HFF-Myc (cell line): ENCODE measurements at regions not wholly inside any gene's neighbourhood (a gene's known extent, or its start where the extent isn't known, plus 50 kb on each side); places are given as distances from the start of the nearest gene placed in this dataset.

ENCODE experiments used
- DNase-seq: peaks from one replicate; pipeline ENCODE4 v3.0.0-alpha.2; 2011; ENCODE audit warnings: low read depth; ENCODE audit errors: extremely low read depth
- H3K4me3 ChIP-seq: replicated peaks from 2 replicates; pipeline ENCODE4 v1.5.1; 2011; ENCODE audit warnings: low read depth, mild to moderate bottlenecking, control low read depth, low read length
- CTCF ChIP-seq: IDR thresholded peaks from 2 replicates; pipeline ENCODE4 v1.5.1; 2012; ENCODE audit warnings: mild to moderate bottlenecking, low read depth, low read length, control low read depth; ENCODE audit errors: missing control alignments

- TF ChIP-seq CTCF, result no peak
- no peak for DNase-seq
- no peak overlapping the region for H3K4me3 ChIP-seq
Measured at GRCh38 chr3:148534089-148534988, 163.4 kb upstream of the AGTR1 start.

GRCh38 chr3:148535001-148535400 lies 162.7 kb upstream of the AGTR1 start:
- TF ChIP-seq CTCF, result no peak
- DNase-seq, result no peak
- H3K4me3 ChIP-seq, result no peak overlapping the region

DNA sequence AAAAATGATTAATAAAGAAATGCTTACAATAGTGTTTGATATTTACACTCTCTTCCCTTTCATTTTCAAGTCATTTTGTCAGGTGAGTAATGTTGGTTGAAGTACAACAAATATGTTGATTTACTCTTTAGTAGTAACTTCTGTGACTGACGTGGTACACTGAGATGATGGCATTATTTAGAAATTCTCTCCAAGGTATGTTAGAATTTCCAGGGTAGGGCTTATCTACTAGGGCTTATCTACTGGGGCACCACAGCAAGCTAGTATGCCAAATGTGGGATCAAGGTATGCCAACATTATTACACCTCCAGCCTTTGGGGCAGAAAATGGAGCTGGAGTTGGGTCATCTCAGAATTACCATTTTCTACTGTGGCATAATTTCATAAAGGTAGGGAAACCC lies 157.4 kb upstream of the AGTR1 start:
- DNase-seq, result no peak
- H3K4me3 ChIP-seq, result no peak overlapping the region
- no peak for TF ChIP-seq CTCF

DNA sequence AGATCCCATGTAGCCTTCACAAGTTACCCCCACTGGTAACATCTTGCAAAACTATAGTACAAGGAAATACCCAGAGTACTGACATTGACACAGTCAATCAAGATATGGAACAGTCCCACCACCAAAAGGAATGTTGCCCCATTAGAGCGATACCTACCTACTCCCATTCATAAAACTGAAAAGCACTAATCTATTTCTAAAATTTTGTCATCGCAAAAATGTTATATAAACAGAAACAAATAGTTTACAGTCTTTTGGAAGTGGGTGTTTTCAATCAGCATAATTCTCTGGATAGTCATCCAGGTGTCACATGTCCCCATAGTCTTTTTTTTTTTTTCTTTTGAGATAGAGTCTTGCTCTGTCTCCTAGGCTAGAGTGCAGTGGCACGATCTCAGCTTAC lies 156.9 kb upstream of the AGTR1 start:
- no peak for TF ChIP-seq CTCF
- DNase-seq, result no peak
- no peak overlapping the region for H3K4me3 ChIP-seq

GRCh38 chr3:148546959-148547358 lies 150.7 kb upstream of the AGTR1 start:
- no peak overlapping the region for H3K4me3 ChIP-seq
- DNase-seq, result no peak
- no peak for TF ChIP-seq CTCF

GRCh38 chr3:148551767-148552260 lies 145.9 kb upstream of the AGTR1 start:
- no peak for TF ChIP-seq CTCF
- no peak overlapping the region for H3K4me3 ChIP-seq
- no peak for DNase-seq

DNA sequence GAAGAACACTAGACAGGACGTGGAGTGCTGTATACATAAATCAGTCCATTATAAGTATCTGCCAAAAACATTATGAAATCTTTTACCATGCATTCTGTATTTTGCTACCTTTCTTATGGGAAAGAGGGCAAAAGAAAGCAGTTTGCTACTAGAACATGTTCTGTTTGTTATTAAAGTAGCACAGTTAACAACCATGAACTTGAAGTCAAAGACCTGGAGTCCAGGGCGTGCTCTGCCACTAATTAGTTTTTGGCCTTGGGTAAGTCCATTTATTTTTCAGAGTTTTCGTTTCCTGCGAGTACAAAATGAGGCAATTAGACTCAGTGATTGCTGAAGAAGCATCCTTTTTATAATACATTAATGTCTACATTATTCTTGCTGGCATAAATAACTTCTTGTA lies 143.3 kb upstream of the AGTR1 start:
- H3K4me3 ChIP-seq, result no peak overlapping the region
- TF ChIP-seq CTCF, result no peak
- DNase-seq, result no peak
